Activated CD4-positive, CD25-positive, alpha-beta regulatory T cell treated with anti-CD3 and anti-CD28 coated beads, Interleukin-2, amount 50 U/mL, for 24 hours (primary cell): ENCODE measurements at regions not wholly inside any gene's neighbourhood (a gene's known extent, or its start where the extent isn't known, plus 50 kb on each side); places are given as distances from the start of the nearest gene placed in this dataset.
A peak's percentile ranks its signal among the peaks of the same experiment; 100 is the strongest.
"Not testable (repeated sequence)": the region's sequence is repeated elsewhere in the genome, so short reads cannot be mapped to it uniquely, and the experiment has no call there.

Source experiments
- ATAC-seq, 2 donors: fragments of 150-1000 bp; cut with Tn5 transposase; one replicate each; pipeline ENCODE4 v1.10.0; 2021; ENCODE audit warnings: mild to moderate bottlenecking in 1 of 2, moderate library complexity in 1 of 2

DNA sequence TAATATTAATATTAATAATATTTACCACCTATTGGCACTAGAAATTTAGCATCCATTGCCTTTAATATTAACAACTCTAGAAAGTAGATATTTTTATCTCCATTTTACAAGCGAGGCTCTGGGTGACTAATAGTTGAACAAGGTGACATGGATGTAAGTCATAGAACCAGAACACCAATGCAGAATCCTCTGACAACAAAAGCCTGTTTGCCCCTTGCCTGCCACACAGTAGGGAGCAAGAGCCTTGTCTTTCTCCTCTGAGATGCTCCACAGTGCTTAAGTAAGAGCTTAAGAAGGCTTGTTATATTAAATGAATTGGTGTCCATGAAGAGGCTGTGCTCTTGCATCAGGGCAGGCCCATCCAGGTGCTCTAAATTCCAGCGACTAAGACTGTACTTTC lies 51.2 kb upstream of the LBX1 start:
- ATAC-seq, result no peak

DNA sequence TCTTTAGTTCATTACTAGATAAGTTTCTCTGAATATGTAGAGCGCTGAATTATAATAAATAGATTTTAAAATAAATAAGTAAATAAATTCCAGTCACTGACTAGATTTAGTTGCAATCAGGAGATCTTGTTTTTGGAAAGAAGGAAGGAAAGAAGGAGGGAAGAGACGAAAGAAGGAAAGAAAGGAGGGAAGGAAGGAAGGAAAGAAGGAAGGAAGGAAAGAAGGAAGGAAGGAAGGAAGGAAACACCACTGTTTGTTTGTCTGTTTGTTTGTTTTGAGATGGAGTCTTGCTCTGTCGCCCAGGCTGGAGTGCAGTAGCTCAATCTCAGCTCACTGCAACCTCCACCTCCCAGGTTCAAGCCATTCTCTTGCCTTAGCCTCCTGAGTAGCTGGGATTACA lies 51.7 kb upstream of the LBX1 start:
- not testable (repeated sequence) for ATAC-seq

DNA sequence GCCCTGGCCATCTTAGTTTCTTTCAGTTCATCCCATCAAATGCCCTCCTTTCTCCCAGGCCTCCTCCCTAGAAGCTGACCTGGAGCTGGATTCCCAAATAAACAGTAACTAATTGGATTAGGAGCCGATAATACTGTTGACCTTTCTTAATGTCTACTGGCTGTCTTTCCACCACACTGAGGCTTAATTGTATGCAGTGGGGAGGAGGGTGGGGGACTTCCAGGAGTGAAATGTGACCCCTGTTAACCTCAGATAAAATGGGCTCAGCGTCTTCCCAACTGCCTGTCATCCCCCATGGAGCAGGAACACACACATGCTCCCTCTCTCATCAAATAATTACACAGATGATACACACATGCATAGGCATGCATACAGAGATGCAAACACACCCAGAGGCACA lies 53.7 kb upstream of the LBX1 start:
- ATAC-seq, result no peak

GRCh38 chr10:101283762-101284100 lies 54.5 kb upstream of the LBX1 start:
- no peak for ATAC-seq

- ATAC-seq, result no peak
Observed at GRCh38 chr10:101284101-101284743, 55.0 kb upstream of the LBX1 start.

DNA sequence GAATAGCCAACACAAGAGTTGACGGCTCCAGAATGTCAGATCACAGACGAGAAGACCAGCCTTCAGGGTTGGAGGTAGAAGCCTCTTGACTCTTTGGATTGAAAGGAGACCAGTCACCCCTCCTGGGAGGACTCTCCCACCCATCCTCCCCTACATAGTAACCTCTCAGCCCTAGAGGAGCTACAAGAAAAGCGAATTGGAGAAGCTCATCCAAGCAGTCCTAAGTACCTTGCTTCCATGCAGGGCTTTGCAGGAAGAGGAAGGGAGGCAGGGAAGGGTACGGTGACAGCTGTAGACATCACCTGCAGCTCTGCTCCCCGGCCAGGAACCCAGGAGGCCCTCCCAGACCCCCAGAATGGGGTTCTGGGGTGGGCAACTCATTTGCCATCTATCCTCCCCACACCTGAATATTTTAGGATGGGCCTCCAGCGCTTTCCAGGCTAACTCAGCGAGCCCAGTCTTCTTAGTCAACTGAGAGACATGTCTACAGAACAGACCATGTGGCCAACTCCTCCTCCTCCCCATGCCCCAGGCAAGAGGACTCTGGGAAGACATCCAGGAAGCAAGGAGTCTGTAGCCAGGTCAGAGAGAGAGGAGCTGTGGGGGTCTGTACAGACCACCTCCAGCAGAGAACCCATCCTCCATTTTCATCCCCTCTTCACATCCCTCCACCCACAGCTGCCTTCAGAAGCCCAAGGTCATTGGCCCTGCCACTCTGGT lies 55.6 kb upstream of the LBX1 start:
- no peak for ATAC-seq

GRCh38 chr10:101285519-101286070 lies 56.3 kb upstream of the LBX1 start:
- ATAC-seq, result no peak

DNA sequence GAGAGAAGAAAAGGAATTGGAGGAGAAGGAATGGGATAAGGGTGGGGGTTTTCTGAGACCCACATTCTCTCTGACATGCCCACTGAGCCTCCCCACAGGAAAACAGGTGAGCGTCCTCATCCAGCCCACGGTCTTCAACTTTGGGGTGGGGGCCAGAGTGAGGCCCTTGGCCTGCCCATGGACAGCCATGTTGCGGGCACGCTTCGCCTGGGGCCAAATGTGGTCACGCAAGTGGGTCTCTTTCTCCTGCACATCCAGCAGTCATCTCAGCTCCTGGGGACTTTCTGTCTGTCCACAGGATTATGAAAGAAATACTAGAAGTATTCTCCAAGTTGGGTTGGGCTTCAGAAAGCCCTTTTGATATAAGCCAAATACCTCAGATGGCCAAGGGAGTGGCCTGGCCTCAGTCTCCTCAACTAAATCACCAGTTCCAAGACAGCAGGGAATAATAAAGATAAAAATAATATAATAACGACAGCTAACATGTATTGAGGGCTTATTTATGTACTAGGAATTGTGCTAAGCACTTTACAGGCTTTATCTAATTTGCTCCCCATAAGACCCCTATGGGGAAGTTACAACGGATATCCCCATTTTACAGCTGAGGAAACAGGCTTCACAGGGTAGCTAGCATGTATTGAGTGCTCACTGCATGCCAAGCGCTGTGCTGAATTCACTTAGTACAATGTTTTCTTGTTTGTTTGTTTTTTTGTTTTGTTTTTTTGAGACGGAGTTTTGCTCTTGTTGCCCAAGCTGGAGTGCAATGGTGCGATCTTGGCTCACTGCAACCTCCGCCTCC lies 57.2 kb upstream of the LBX1 start:
- no peak for ATAC-seq

DNA sequence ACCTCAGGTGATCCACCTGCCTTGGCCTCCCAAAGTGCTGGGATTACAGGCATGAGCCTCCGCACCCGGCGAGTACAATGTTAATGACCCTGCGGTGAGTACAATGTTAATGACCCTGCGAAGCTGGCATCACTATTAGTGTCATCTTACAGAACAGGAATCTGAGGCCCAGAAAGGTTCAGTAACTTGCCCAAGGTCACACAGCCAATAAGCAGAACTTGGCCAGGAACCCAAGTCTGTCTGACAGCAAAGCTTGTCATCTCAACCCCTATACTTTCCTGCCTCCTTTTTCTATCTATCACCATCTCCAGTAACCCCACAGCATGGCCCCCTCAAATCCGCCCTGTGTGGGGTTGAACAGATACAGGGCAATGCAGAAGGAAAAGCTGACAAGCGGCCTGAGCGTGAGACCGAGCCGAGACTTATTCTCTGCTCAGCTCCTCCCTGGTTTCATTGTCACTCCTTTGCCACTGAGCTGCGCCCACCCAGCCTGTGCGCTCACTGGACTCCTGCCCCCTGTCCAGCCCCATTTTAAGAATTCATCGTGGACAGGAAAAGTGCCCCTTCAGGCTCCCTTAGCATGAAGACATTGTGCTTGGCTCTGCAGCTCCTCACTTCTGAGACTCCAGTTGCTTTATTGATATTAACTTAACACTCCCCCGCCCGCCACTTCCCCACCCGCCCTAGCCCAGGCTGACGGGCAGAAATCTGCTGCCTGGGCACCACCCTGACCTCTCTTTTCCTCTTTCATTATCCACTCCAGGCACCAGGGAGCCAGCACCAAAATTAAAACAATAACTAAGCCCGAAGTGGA lies 58.1 kb upstream of the LBX1 start:
- ATAC-seq, result no peak

GRCh38 chr10:101287997-101288635 lies 58.9 kb upstream of the LBX1 start:
- ATAC-seq, result no peak

- no peak for ATAC-seq
Observed at GRCh38 chr10:101289541-101289940, 60.3 kb upstream of the LBX1 start.

DNA sequence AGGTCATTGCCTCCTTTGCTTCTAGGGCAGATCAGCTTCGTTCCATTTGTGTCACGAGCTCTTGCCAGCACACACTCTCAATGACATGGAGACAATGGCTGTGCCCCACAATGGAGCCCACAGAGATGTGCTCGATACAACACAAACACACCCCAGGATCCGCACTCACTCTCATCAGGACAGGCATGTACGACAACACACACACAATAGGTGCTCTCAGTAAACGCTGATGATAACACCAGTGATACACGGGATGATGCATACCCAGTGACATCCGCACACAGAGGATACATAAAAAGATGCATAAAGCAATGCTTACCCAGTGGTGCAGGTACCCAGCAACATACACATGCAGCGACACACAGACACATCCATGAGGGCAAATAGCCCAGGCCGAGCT lies 61.2 kb upstream of the LBX1 start:
- no peak for ATAC-seq

DNA sequence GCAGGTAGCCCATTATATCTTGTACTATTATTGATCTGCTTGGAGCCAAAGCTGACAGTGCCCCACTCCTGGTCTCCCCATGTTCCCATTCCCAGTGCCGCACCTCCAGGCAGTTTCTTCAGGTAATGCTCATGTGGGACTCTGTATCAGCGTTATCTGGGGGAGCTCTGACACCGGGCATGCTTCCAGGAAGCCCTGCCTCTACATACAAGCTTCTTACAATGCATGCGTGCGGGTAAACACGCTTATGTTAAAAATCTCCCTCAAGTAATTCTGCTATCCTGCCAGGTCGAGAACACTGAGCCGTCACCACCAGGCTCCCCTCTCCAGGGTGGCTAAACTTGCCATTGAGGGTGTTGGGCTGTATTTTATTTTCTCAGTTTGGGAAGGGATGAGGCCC lies 61.6 kb upstream of the LBX1 start:
- no peak for ATAC-seq

- ATAC-seq, result peak; percentile 51 to 63
Observed at GRCh38 chr10:101291331-101292193, 62.3 kb upstream of the LBX1 start.

DNA sequence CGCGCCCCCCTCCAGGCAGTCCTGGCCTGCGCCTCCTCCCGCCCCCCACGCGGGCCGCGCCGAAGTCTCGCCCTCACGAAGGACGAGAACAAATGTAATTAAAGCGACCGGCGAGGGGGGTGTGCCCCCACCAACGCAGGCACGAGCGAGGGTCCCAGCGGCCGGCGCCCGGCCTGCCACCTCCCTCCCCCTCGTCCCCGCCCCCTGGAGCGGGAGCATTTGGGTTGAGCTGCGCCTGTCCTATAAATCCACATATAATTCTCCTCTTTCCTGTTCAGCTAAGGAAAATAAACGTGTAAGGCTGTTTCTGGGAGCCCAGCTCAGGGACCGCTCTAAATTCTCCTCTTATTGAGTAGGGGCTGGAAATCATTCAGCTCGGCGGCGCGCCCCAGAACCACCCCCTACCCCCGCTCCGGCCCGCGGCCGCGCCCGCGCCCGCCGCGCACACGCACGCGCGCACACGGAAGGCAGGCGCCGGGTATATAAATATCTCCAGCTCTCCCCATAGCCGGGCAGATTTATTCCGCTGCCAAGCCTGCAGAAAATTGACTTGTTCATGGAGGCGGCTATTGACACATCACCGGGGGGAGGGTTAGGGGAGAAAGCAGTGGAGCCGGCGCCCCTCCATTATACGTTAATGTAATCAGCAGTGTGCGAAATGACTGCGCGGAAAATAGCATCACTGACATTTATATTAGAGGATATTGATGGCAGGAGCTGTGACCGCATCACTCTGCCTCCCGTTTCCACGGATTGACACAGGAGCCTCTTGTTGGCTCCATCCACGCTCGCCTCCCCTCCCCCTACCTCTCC lies 61.6 kb upstream of the BTRC start:
- no peak for ATAC-seq

DNA sequence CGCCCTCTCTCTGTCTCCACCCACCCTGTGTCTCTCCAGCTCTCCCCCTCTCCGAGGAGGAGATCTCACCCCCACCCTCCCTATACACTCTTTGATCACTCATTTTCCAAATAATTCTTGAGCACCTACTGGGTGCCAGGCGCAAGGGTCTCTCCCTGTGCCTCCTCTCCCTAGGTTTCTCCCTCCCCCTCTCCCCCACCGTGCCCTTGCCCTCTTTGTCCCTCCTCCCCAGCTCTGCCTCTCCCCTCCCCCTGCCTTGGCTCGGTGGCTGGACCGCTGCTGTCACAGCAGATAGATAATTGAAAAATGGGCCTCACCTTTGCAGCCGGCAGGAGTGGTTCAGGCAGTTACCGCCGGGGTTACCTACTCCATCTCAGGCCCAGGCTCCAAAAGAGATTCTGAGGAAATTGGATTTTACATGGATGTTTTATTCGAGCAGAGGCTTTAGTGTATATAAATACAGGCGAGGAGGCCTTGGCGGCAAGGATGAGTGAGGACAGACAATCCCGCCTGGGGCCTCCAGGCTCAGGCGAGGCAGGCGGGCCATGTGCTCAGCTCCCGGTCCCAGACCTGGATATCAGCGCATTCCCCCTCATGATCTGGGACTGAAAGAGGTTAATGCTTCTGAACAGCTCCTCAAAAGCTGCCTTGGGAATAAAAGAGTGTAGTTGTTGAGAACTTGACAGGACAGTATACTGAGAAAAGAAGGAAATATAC lies 60.8 kb upstream of the BTRC start:
- no peak for ATAC-seq

- ATAC-seq, result no peak
Observed at GRCh38 chr10:101294109-101294508, 59.9 kb upstream of the BTRC start.

DNA sequence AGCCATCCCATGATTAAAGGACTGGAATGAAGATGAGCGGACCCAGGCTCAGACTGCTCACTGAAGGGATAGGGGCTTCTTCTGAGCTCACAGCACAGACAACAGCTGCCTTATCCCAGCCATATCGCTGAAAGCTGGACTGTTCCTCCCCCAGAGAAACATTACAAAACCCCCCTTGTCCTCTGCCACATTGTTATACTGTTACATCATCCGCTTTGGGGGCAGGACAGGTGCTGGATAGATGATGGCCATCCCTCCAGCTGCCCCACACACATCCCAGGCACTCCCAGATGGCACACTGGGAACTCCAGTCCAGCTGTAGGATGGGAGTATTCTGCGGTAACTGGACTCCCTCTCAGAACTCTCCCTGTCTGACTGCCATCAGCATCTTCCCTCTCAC lies 58.7 kb upstream of the BTRC start:
- no peak for ATAC-seq

GRCh38 chr10:101297901-101298486 lies 56.0 kb upstream of the BTRC start:
- ATAC-seq, result peak in 1 of 2 donors; percentile 74
